Suprapubic skin (tissue), 4 donors: ENCODE measurements at regions not wholly inside any gene's neighbourhood (a gene's known extent, or its start where the extent isn't known, plus 50 kb on each side); places are given as distances from the start of the nearest gene placed in this dataset.
"Not testable (repeated sequence)": the region's sequence is repeated elsewhere in the genome, so short reads cannot be mapped to it uniquely, and the experiment has no call there.

ENCODE experiments used
- CTCF ChIP-seq, 2 donors: fragments of 200-600 bp in 1 of 2; fragments of 450-650 bp in 1 of 2; sonication (generic) in 1 of 2; IDR thresholded peaks; one replicate each; pipeline ENCODE4 v1.5.1; 2016 to 2019; ENCODE audit warnings: antibody characterized with exemption in 2 of 2, mild to moderate bottlenecking in 1 of 2, moderate library complexity in 1 of 2
- POLR2A ChIP-seq, 2 donors: fragments of 450-650 bp; IDR thresholded peaks; one replicate each; pipeline ENCODE4 v1.6.1; 2017; ENCODE audit warnings: antibody characterized with exemption in 2 of 2, mild to moderate bottlenecking in 2 of 2, moderate library complexity in 2 of 2
- POLR2AphosphoS5 ChIP-seq, 3 donors: sonication (generic); formaldehyde crosslinking; IDR thresholded peaks; one replicate each; pipeline ENCODE4 v1.6.1; 2017; ENCODE audit warnings: antibody characterized with exemption in 3 of 3

GRCh38 chr11:100451801-100452460 is 235.2 kb upstream of the ARHGAP42 start:
- TF ChIP-seq CTCF, POLR2A, POLR2AphosphoS5 (IDR thresholded peaks at IDR 0.05): not testable (repeated sequence)
